ENCODE measurements at regions not wholly inside any gene's neighbourhood (a gene's known extent, or its start where the extent isn't known, plus 50 kb on each side); places are given as distances from the start of the nearest gene placed in this dataset.
"Not testable (repeated sequence)": the region's sequence is repeated elsewhere in the genome, so short reads cannot be mapped to it uniquely, and the experiment has no call there.

GRCh38 chr1:208979776-208980175 is 603.7 kb upstream of the CAMK1G start:
- no peak for DNase-seq

- DNase-seq, result no peak
These were observed 602.9 kb upstream of the CAMK1G start for GRCh38 chr1:208980605-208981004.

- DNase-seq, result no peak
These were observed 598.3 kb upstream of the CAMK1G start for GRCh38 chr1:208985231-208985630.

- DNase-seq, result no peak
These were observed 594.7 kb upstream of the CAMK1G start for GRCh38 chr1:208988811-208989222.

- DNase-seq, result no peak
These were observed 593.1 kb upstream of the CAMK1G start for GRCh38 chr1:208990456-208990855.

GRCh38 chr1:208997053-208997452 is 586.5 kb upstream of the CAMK1G start:
- not testable (repeated sequence) for DNase-seq

- no peak for DNase-seq
These were observed 585.7 kb upstream of the CAMK1G start for GRCh38 chr1:208997726-208998312.

GRCh38 chr1:209008586-209008985 is 574.9 kb upstream of the CAMK1G start:
- DNase-seq, result no peak

GRCh38 chr1:209010475-209011230 is 572.9 kb upstream of the CAMK1G start:
- DNase-seq, result no peak

- DNase-seq, result no peak
These were observed 570.9 kb upstream of the CAMK1G start for GRCh38 chr1:209012443-209013196.

- no peak for DNase-seq
These were observed 568.4 kb upstream of the CAMK1G start for GRCh38 chr1:209015092-209015491.

- no peak for DNase-seq
These were observed 561.9 kb upstream of the CAMK1G start for GRCh38 chr1:209021622-209022021.

GRCh38 chr1:209023790-209024189 is 559.7 kb upstream of the CAMK1G start:
- no peak for DNase-seq

GRCh38 chr1:209029737-209030136 is 553.8 kb upstream of the CAMK1G start:
- no peak for DNase-seq

- DNase-seq, result no peak
These were observed 552.9 kb upstream of the CAMK1G start for GRCh38 chr1:209030454-209031167.

GRCh38 chr1:209037064-209037463 is 546.5 kb upstream of the CAMK1G start:
- no peak for DNase-seq

GRCh38 chr1:209038316-209038715 is 545.2 kb upstream of the CAMK1G start:
- no peak for DNase-seq

GRCh38 chr1:209038735-209039134 is 544.8 kb upstream of the CAMK1G start:
- no peak for DNase-seq

- no peak for DNase-seq
These were observed 543.2 kb upstream of the CAMK1G start for GRCh38 chr1:209040351-209040750.

GRCh38 chr1:209041927-209042326 is 541.6 kb upstream of the CAMK1G start:
- no peak for DNase-seq

GRCh38 chr1:209042413-209042812 is 541.1 kb upstream of the CAMK1G start:
- no peak for DNase-seq

GRCh38 chr1:209045331-209046057 is 538.0 kb upstream of the CAMK1G start:
- DNase-seq, result no peak

- DNase-seq, result no peak
These were observed 537.5 kb upstream of the CAMK1G start for GRCh38 chr1:209046058-209046417.
